ENCODE measurements at regions not wholly inside any gene's neighbourhood (a gene's known extent, or its start where the extent isn't known, plus 50 kb on each side); places are given as distances from the start of the nearest gene placed in this dataset.
"Not testable (repeated sequence)": the region's sequence is repeated elsewhere in the genome, so short reads cannot be mapped to it uniquely, and the experiment has no call there.

DNA sequence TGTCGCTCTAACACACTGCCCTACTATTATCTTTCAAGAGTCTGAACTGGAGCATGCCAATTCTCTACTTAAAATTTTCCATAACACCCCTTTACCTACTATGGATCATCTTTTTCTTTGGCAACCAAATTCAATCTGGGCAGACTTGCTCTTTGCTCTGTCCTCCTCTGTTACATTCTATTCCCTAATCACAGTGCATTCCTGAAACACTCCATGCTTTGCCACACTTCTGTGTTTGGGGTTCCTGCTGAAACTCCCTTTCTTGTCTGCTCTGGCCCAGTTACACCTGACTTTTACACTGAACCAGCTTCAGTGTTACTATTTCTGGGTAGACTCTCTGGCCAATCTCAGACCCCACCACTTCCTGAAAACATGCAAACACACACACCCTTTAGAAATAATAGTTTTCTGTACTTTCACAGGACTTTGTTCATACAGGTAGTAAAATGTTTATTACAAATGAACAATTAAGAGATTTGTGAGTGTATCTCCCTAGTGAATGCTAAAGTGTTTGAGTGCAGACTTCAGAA, 119.9 kb upstream of the DCC start:
- no peak for DNase-seq

GRCh38 chr18:52222211-52222610, 117.8 kb upstream of the DCC start:
- DNase-seq: no peak

DNA sequence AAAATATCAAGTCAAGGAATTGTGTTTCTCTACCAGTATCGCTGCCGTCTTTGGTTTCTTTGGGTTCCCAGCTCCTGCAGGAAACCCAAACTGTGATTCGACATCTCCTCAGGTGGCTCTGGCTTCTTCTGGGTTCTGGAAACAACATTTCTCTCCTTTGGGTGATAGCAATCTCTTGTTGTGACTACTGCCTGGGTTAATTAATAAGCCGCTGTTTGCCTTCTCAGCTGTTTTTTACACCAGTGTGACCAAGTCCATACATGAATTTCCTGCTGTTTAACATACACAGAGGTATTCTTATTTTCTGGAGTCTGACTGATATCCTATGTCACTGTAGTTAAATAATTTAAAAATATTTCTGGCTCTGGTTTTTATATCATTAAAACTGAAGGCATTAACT, 112.5 kb upstream of the DCC start:
- no peak for DNase-seq

- DNase-seq: no peak
These were observed 111.8 kb upstream of the DCC start for GRCh38 chr18:52228166-52228565.

DNA sequence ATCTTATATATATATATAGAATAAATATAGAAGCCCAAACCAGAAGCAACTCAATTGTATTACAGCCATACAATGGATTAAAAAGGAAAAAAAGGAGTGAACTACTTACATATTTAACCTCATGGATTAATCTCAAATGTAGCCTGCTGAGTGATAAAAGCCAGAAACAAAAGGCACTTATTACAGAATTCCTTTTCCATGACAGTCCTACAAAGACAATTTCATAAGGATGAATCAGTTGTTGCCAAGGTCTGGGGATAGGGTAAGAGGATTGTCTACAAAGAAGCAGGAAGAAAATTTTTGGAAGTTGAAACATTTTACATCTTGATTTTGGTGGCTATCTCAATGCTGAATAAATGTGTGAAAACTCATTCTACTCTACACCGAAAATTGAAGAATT, 103.9 kb upstream of the DCC start:
- no peak for DNase-seq

- DNase-seq: no peak
These were observed 102.4 kb upstream of the DCC start for GRCh38 chr18:52237551-52237950.

GRCh38 chr18:52242711-52243110, 97.3 kb upstream of the DCC start:
- no peak for DNase-seq

- no peak for DNase-seq
These were observed 95.3 kb upstream of the DCC start for GRCh38 chr18:52244658-52245057.

GRCh38 chr18:52254367-52254766, 85.6 kb upstream of the DCC start:
- no peak for DNase-seq

DNA sequence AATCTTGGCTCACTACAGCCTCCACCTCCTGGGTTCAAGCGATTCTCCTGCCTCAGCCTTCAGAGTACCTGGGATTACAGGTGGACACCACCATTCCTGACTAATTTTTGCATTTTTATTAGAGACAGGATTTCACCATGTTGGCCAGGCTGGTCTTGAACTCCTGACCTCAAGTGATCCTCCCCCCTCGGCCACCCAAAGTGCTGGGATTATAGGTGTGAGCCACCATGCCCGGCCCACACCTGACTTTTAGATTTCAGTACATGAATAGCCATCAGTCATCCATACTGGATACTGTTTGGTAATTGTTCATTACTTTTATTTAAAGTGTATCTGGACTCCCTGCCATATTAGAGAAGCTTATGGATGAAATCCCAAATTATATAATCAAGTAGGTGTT, 82.6 kb upstream of the DCC start:
- not testable (repeated sequence) for DNase-seq

DNA sequence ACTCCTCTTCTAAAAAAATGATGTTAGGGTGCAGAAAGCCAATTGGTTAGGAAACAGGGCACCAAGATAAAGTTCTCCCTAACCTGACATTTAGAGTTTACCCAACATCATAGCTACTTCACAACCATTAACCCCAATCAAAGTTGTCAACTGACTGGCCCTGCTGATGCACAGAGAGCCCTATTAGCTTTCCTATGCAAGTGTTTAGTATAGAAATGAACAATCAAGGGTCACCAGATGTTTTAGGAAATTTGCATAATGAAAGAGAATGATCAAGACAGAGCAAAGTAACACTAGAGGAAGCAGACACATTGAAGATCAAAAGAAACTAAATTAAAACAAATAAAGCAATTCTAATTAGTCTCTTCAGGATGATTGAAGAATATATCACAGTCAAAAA, 64.2 kb upstream of the DCC start:
- DNase-seq: no peak

DNA sequence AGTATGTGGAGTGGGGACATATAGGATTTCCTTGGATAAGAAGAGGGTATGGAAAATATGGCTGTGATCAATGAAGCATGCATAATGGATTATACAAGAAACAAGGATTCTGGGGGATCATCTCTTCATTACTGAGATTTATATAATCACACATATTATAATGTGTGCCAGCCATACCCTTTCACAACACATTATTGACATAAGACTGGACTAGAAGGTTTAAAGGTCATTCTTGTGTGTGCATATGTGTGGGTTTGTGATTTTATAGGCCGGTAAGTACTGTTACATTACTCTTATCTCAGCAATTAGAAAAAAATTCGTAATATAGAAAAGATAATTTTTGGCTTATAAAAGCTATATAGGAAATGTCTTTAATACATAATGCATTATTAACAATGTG, 62.2 kb upstream of the DCC start:
- DNase-seq: no peak

DNA sequence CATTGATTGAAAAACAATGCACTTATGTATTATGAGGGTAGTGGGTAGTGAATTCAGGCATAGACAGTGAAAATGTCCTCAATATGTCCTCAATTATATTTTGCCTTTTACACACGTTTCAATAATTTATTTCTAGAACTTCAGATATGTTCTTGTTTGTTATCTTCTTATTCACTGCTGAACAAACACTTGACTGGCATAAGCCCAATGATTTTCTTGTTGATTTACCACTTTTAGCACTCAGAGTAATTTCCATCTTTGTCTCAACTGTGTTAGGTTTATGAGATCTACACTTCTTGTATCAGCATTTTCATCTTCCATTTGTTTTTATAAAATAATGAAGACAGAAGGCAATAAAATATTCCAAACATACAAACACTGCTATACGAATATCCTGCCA, 61.8 kb upstream of the DCC start:
- no peak for DNase-seq

DNA sequence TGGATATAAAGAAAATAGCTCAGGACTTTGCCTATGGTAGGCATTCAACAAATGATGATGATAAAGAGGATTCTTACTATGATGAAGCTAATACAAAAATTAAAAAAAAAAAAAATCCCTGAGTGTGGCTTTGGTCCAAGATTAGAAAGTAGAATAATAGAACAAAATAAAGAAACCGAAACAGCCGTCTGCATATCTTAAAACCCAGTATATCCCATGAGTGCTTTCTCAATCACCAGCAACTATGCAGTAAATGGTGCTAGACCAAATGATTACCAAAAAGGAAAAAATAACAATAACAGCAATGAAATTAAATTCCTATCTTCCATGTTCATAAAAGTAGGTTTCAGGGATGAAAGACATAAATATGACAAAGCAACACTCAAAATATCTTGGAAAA, 59.3 kb upstream of the DCC start:
- DNase-seq: no peak

DNA sequence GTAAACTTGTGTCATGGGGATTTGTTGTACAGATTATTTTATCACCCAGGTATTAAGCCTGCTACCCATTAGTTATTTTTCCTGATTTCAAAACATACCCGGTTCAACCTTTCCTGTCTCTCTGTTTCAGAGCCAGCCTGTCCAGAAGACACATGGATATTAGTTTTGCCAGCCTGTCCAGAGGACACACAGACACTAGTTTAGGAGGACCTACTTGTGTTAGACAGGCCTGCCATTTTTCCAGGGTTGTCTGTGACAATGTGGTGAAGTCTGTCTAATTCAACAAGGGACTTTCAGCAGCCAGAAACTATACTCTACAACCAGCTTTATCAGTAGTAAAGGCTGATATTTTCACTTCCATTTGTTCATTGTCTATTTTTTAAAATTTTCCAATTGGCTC, 56.1 kb upstream of the DCC start:
- no peak for DNase-seq

DNA sequence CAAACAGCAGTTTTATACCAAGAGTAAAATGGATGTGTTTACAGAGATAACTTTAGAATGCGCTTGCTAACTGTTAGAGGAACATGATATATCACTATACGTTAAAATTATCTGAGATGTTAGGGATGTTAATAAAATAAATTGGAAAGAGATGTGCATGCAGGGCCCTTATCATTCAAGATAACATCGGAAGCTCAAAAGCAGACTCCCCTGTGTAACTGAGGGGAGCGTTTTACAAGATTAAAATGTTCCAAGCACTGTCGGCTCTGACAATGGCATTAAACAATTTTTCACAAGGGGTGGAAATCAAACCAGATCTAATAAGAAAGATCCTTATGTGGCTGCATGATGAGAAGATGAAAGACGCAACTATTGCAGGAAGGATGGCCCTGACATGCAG, 53.3 kb upstream of the DCC start:
- no peak for DNase-seq

DNA sequence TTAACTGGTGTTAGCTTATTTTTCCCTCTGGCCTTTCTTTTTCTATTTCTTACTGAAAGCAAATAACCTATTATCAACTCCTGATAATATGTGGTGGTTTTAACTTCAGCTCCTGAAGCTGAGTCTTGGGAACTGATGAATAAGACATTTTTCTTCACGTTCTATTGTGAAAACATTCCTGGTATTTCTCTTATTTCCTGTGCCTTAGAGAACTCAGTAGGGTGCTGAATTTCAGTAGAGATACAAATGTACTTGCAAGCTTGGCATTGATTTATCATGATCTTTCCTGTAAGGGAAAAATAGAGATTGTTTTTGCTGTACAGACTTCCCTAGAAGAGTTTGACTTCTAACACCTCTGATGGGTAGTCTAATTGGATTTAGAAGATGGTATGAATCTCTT, 52.8 kb upstream of the DCC start:
- no peak for DNase-seq

- no peak for DNase-seq
These were observed 51.5 kb upstream of the DCC start for GRCh38 chr18:52288403-52289004.

- no peak for DNase-seq
These were observed 50.6 kb upstream of the DCC start for GRCh38 chr18:52289392-52289791.

Data from right forelimb (tissue), 1 donor.